GM21423 (cell line): ENCODE measurements at regions not wholly inside any gene's neighbourhood (a gene's known extent, or its start where the extent isn't known, plus 50 kb on each side); places are given as distances from the start of the nearest gene placed in this dataset.

Source experiments
- ATAC-seq: cut with Tn5 transposase; IDR thresholded peaks from one replicate; pipeline ENCODE4 v1.9.1; 2021; ENCODE audit warnings: mild to moderate bottlenecking, moderate library complexity; ENCODE audit not compliant: unreplicated experiment

- no peak for ATAC-seq
Measured at GRCh38 chr4:59068722-59069418, 1958.7 kb upstream of the IGFBP7 start.

- no peak for ATAC-seq
Measured at GRCh38 chr4:59086410-59086809, 1976.2 kb upstream of the IGFBP7 start.

- no peak for ATAC-seq
Measured at GRCh38 chr4:59091146-59092142, 1981.3 kb upstream of the IGFBP7 start.

- no peak for ATAC-seq
Measured at GRCh38 chr4:59094505-59094904, 1984.3 kb upstream of the IGFBP7 start.

GRCh38 chr4:59102311-59102710 is 1992.1 kb upstream of the IGFBP7 start:
- ATAC-seq = no peak

GRCh38 chr4:59120287-59120814 is 2010.2 kb upstream of the IGFBP7 start:
- ATAC-seq = no peak

GRCh38 chr4:59122626-59123025 is 2012.4 kb upstream of the IGFBP7 start:
- no peak for ATAC-seq

- no peak for ATAC-seq
Measured at GRCh38 chr4:59126159-59126558, 2016.0 kb upstream of the IGFBP7 start.

DNA sequence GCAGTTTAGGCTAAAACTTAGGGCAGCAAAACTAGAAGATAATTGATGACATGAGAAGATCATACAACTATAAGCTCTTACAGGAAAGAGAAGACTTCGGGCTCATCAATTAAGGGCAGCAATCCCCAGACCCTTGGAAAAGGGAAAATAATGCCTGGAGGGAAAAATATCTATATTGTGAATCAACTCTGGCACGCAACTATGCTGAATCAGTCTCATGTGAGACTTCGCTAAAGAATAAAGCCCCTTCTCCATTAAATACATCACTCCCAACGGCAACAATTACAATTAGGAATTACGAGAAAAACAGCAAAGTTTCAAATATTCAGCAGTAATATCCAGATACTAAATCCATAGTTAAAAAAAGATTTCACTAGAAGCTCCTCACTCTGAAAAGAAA is 2016.8 kb upstream of the IGFBP7 start:
- ATAC-seq = no peak

DNA sequence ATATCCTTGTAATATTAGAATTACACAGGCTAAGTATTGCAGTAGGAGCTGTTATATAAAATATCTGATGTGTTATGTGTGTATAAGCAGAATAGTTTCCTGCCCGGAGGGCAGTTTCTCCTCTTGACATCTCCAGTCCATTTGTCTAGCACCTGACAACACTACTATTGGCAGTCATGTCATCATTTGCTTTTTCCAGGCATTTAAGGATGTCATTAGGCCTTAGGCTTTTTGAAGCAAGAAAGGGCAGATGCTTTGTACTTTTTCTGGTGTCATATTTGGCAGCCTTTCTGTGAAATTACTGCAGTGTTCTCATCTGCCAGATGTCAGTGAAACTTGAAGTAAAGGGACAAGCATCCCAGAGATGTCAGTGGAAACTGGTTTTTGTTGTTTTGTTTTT is 2017.6 kb upstream of the IGFBP7 start:
- ATAC-seq = no peak

DNA sequence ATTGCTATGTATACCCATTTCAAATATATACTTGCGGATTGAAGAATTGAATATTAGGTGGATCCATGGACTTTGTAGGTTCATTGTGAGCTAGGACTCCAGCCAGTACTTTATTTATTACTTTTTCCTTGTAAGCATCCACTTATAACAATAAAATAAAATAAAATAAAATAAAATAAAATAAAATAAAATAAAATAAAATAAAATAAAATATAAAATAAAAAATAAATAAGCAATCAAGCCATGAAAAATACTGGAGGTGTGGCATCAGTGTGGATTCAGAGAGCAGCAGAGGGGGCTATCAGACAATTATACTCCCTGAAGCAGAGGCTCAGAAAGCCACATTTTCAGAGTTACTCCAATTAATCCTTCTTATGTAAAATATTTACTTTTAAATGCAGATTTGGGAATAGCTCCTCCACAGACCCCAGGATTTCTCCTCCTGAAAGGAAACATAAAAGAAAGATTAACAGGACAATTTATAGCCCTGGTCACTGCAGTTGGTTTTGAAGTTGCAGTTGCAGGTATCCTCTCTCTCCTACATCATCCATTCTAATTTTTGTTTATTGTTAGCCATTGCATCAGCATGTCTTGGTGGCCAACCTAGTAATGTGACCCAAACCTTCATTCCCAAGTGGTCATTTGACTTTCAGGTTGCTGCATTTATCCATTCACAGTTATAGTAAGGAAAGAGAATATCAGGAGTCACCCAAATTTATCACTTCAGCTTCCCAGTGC is 2025.2 kb upstream of the IGFBP7 start:
- ATAC-seq = no peak

- ATAC-seq = no peak
Measured at GRCh38 chr4:59161249-59161648, 2038.9 kb upstream of the ADGRL3 start.

DNA sequence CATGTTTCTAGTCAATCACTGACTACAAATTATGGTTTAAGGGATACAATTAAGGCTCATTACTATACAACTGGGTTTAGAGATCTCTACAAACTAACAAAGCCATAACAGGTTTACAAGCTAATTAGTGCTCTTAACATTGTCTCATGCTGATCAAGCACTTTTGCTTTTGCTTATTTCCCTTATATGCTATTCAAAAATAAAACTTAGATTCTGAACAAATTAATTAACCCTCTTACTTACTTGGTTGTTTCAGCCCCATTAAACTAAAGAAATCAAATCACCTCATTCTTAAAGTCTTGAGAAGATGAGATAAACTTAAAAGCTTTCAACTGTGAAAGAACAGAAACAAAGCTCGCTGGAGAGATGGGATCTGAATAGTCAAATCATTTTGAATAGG is 2024.5 kb upstream of the ADGRL3 start:
- no peak for ATAC-seq

- ATAC-seq = no peak
Measured at GRCh38 chr4:59179372-59179771, 2020.8 kb upstream of the ADGRL3 start.

GRCh38 chr4:59180161-59180560 is 2020.0 kb upstream of the ADGRL3 start:
- ATAC-seq = no peak

DNA sequence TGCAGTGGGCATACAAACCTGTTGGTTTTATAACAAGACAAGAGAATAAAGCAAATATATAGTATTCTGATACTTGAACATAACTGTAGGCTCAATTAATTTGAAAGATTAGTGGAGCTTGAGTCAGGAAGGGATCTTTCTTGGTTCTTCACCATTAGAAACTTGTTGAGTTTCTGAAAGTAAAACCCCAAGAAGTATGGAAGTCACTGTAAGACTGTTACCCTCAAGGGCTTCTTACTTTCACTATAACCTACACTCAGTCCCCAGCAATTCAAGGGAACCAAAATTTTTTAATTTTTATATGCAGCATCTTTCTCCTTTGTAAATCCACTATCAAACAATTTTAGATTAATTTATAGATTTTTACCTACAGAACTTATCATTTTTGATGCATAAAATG is 2019.2 kb upstream of the ADGRL3 start:
- ATAC-seq = no peak

DNA sequence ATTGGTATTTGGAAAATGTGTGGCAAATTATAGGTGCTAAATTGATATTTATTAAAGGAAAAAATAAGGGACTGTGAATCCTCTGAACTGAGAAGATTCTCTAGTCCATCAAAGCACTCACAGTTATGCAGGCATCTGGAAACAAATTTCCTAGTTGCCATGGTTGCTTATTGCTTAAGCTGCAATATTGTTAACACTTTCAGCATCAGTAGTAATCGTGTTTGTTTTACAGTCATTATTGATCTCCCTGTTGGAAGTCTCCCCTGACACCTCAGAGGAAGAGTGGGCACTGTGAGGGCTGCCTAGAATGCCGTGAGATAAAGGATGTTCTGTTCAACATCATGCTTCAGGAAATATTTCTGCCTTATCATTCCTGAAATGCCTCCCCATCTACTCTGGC is 2004.3 kb upstream of the ADGRL3 start:
- no peak for ATAC-seq

- ATAC-seq = no peak
Measured at GRCh38 chr4:59200992-59201391, 1999.1 kb upstream of the ADGRL3 start.

- no peak for ATAC-seq
Measured at GRCh38 chr4:59217910-59218631, 1982.1 kb upstream of the ADGRL3 start.

DNA sequence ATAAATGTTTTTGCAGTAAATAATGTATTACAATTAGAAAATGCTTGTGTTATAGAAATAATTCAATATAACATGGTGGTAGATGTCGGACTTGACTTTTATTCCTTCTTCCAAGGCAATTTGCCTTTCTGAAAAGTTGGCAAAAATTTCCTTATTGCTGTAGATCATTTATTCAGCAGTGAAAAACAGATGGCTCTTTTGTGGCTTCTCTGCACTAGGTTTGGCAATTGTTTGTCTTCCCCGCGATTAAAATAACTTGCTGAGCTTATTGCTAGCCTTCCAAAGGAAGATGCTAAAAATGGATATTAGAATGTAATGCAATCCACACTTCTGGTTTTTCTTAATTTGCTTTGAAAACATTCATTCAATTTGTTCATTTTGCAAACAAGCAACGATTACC is 1977.9 kb upstream of the ADGRL3 start:
- ATAC-seq = no peak
